GM19351 (cell line): ENCODE measurements at regions not wholly inside any gene's neighbourhood (a gene's known extent, or its start where the extent isn't known, plus 50 kb on each side); places are given as distances from the start of the nearest gene placed in this dataset.

Source experiments
- ATAC-seq: cut with Tn5 transposase; IDR thresholded peaks from one replicate; pipeline ENCODE4 v1.9.1; 2021; ENCODE audit warnings: mild to moderate bottlenecking, moderate library complexity; ENCODE audit not compliant: unreplicated experiment

DNA sequence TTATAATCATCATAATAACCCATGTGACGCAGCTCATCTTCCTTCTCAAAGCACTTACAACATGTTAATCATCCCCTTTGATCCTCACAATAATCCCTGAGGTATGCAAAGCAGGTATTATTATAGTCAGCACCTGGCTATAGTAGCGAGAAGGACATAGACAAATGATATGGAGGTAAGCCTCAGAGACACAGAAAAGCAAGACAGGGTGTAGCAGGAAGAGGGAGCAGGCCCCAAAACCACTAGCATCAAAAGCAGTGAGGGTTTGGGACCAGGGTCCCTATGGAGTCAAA lies 139.2 kb upstream of the SLC30A5 start:
- no peak for ATAC-seq

DNA sequence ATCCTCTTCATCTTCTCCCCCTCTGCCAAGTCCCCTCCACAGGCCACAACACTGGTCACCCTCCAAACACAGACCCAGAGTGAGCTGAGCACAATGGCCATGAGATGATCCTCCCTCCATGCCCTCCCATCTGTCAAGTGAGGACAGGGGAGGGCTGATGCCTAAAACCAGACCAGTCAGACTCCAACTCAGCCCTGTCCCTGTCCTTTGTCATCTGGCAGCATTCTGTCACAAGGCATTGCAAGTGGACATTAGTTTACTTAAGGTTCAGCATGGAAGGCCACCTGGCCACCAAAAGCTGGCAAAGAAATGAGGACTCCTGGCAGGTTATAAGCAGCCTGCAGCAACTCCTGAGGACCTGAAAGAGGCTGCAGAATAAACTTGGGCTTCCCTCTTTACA lies 136.2 kb upstream of the SLC30A5 start:
- no peak for ATAC-seq

DNA sequence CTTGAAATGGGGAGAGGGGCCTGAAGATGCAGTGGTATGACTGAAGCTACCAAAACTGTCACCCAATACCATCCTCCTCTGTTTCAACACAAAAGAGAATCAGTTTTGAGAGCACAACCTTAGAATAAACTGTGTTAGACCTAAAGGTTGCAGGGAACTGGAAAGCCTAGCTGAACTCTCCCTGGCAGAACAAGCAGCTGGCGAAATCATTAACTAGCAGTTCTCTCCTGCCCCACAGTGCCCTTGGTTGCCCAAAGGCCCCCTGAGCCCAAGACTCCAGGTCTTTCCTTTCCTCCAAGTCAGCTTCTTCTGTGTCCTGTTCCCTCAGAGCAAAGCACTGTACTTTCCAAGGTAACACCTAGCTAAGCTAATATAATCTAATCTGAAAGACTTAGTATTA lies 135.4 kb upstream of the SLC30A5 start:
- ATAC-seq, result no peak

DNA sequence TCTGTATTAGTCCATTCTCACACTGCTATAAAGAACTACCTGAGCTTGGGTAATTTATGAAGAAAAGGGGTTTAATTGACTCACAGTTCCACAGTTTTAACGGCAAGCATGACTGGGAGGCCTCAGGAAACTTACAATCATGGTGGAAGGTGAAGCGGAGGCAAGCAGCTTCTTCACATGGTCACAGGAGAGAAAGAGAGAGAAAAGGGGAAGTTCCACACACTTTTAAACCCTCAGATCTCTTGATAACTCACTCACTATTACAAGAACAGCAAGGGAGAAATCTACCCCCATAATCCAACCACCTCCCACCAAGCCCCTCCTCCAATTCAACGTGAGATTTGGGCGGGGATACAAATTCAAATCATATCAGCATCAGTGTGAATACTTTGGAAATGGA lies 133.4 kb upstream of the SLC30A5 start:
- no peak for ATAC-seq

DNA sequence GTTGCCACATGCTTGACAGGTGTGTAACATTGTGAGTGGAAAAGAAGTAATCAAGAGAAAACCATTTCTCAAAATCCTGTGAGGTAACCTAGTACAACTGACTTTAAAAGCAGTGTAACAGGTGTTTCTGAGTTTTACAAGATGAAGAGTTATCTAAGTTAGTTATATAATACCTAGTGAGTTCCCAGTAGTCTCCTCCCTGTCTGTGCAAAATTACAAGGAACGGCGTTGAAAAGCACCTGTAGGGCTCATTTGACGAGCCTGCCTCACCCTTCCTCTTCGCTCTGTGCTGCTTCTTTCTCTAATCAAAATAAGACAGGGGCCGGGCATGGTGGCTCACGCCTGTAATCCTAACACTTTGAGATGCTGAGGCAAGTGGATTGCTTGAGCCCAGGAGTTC lies 132.9 kb upstream of the SLC30A5 start:
- no peak for ATAC-seq

DNA sequence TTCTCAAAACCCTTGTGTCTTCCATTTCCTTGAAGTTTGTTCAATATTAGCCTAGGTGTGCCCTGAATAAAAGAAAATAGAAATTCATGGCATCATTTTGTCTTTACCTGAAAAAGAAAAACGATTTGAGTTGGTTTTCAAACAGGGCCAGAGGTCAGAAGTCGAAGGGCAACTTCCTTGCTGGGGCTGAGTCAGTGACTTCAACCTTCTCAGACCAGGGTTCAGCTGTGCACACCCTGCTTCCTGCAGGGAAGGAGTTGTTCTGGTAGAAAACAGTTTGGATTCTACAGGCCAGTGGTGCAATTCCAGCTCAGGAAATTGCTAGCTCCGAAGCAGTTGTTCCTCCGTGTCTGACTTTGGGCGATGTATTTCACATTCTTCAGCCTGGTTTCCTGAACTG lies 132.1 kb upstream of the SLC30A5 start:
- no peak for ATAC-seq

DNA sequence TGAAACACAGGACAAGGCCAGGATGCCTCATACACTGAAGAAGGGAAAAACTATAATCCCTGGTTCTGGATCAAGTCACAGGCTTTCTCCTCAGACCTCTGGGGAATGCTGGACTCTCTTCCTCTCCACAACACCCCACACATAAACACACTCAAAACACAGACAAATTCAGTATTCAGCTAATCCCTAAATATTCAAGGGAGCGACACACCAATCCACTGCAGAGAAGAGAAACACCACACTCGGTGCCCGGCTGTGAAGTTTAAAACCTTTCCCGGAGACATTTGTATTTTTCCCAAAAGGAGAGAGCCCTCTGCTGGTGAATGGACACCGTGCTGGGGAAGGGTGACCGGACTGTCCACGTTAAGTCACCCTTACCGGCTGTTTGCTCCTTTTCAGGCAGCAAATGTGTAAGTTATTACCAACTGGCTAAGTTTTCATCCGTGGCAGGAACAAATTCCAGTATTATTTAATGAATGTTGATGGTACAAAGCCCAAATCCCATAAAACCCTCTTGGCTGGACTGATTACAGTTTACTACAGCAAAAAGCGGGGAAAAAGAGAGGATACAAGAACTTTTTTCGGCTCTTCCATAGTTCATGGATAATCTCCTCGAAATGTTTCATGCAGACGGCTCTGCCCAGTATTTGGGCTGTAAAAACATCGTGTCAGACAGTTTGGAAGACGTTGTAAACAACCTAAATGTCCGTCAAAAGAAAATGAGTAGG lies 130.9 kb upstream of the SLC30A5 start:
- no peak for ATAC-seq

DNA sequence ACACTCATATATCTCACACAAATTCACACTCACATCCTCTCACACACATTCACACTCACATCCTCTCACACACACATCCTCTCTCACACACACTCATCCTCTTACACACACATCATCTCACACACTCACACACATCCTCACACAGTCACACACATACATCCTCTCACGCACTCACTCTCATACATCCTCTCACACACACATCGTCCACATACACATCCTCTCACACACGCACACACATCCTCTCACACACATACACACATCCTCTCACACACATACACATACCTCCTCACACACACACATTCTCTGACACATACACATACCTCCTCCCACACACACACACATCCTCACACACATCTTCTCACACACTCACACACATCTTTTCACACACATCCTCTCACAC lies 129.1 kb upstream of the SLC30A5 start:
- ATAC-seq, result no peak

DNA sequence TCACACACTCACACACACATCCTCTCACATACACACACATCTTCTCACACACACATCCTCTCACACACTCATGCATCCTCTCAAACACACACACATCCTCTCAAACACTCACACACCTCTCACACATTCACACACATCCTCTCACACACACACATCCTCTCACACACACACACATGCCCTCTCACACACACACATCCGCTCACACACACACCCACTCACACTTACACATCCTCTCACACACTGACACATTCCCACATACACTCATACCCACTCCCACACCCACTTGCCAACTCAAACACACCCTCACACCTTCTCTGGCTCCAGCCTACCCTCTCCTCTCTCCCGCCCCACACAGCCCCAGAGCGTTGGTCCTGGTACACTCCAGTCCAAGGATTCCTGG lies 127.9 kb upstream of the SLC30A5 start:
- no peak for ATAC-seq

DNA sequence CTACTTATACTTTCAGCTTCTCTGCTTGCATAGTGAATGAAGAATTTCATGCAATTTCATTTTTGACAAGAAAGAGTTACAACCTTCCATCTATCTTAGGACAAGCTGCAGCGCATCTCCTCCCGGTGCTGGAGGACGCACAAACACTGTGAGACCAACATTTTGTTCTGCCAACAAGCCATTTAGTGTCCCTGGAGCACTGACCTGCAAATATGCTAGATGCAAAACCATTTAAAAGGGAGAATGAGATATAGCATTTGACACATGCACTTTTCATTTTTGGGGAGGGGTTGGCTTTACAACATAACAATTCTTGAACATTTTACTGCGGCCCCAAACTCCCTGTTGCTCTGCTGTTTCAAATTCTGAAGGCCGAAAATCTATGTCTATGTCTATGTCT lies 127.2 kb upstream of the SLC30A5 start:
- no peak for ATAC-seq

DNA sequence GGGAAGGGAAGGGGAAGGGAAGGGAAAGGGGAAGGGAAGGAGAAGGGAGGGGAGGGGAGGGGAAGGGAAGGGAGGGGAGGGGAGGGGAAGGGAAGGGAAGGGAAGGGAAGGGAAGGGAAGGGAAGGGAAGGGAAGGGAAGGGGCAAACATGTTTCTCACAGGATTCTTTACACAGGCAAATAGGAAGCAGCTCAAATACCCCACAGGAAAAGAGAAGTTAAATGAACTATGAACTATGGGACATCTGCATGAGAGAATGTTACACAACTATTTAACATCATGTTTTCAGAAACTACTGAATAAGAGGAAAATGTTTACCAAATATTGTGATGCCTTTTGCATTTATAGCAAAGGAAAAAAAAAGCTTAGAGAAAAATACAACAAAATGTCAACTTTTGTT lies 125.4 kb upstream of the SLC30A5 start:
- ATAC-seq, result no peak

DNA sequence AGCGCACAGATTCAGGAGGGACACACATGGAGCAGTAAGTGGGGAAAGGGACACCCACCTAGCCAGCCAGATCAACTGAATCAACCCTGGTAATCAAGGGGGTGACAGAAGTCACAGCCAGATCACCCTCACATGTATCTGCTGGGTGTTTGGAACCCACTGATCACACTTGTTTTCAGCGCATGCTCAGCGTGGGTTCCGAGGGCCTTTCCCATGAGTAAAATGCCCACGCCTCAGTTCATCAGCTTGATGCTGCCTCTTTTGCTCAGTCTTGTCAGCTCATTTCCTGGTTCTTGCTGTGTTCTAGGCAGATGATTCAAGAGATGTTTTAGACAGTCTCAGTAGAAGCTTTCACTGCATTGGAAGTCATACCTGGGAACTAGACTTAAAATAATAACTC lies 123.2 kb upstream of the SLC30A5 start:
- no peak for ATAC-seq

DNA sequence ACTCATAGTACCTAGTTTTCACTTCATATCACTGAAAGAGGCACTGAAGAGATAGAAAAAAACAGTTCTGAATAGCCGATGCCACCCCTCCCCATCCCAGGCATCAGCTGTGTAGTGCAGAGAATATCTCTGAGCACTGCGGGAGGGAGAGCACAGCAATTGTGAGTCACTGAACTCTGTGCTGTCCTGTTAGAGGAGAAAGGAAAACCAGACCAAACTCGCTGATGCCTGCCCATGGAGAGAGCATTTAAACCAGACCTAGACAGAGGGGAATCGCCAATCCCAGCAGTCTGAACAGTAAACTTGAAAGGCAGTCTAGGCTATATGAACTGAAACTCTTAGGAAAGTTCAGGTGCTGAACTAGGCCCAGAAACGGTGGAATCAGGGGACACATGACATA lies 120.1 kb upstream of the SLC30A5 start:
- no peak for ATAC-seq

DNA sequence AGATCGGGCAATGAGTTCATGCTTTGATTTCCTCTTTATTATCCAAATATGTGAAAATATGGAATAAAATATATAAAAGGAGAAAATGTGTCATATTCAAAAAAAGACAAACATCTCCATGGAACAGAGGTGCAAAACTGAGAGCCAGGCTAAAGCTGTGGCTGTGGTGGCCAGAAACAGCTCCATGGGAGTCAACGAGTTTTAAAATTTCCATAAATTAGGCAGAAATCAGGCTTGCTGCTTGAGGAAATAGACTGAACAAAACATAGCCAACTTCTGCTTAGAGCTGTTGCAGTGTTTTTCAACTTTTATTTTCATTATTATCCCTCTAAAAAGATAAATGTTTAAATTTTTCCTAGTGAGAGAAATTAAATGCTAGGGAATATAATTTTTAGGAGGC lies 110.8 kb upstream of the SLC30A5 start:
- ATAC-seq, result no peak

DNA sequence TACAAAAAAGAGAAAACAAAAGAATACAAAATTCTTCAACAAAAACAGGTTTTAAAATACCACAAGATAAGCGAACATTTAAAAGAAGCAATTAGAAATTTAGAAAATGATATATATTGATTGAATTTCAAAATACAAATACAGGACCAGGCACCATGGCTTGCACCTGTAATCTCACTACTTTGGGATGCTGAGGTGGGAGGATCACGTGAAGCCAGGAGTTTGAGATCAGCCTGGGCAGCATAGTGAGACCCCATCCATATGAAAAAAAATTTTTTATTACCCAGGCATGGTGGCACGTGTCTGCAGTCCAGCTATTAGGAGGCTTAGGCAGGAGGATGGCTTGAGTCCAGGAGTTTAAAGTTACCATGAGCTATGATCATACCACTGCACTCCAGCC lies 109.9 kb upstream of the SLC30A5 start:
- ATAC-seq, result no peak

DNA sequence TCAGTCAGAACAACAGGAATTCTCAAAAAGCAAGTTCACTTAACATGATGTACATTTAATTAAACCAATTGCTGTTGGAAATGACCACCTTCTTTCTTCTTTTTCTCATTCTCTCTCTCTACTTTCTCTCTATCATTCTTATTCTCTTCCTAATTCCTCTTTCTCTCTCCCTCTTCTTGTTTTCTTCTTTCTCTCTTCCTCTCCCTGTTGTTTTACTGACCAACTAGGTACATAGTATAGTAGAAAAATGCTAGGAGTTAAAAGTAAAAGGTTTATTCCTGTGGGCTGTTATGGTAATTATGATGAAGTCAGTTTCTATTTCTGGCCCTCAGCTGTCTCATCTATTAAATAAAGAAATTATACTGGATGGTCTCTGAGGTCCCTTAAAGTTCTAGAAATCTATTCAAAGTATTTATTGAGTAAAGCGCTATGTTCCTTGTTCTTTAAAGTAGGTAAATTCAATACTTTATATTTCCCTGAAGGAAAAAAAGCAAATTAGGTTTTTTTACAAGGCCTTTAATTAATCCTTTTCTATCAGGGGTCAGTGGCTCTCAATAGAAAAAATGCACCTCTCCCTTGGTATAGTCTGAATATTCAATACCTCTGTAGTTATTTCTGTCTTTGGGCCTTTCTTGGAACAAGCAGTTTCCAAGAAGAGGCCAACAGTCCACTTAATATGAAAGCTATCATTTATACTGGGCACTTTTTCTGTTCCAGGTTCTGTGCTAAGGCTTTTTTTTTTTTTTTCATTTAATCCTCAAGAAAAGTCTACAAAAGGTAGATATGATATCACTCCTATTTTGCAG lies 102.3 kb upstream of the SLC30A5 start:
- no peak for ATAC-seq

DNA sequence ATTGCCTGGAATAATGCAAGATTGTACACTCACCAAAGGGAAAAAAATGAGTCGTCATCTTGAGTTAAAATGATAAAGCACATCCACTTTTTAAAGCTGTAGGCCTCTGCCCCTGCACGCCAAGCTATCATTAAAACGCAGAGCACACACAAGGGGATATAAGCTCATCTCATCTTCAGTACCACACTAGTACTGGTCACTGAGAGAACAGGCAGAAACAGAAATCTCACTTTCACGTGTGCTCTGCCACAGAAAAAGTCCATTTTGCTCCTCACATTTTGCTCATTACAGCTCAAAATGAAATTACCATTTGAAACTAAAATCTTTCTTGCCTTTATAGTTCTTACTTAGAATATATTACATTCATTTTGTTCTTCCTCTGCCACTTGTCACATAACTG lies 99.2 kb upstream of the SLC30A5 start:
- ATAC-seq, result peak; percentile 91

DNA sequence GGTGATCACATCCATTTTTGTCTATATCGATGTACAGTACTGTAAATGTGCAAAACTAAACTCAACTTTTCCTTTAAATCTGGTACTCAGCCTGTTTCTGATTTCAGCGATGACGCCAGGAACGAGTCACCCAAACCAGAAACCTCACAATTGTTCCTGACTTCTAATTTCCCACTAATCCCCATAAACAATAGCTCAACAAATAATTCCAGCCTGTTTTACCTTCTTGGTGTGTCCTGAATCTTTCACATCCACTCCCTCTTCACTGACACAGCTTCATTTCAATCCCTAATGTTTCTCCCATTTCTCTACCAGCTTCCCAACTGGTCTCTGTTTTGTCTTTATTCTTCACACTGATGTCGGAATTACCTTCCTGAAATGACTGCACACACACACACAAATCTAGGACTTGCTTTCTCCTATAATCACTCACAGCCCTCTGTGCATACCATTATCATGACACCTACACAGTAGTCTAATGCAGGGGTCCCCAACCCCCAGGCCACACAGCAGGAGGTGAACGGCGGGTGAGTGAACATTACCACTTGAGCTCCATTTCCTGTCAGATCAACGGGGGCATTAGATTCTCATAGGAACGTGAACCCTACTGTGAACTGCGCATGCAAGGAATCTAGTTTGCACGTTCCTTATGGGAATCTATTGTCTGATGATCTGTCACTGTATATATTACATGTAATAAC lies 97.8 kb upstream of the SLC30A5 start:
- ATAC-seq, result no peak

DNA sequence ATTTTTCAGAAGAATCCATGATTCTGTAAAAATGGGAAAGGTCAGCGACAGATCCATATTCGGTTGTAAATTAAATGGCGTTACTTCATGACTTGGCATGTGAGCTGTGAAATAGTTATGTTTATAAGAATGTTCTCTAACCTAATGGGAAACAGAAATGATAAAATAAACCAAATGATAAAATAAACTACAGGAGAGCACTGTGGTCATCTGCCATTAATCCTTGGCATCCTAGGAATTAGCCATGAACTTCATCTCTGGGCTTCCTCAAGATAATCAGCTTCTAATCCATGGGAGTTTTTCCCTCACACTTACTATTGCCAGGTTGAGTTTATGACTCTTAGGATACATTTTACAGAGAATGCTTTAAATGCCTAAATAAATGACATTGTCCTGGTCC lies 94.6 kb upstream of the SLC30A5 start:
- no peak for ATAC-seq

DNA sequence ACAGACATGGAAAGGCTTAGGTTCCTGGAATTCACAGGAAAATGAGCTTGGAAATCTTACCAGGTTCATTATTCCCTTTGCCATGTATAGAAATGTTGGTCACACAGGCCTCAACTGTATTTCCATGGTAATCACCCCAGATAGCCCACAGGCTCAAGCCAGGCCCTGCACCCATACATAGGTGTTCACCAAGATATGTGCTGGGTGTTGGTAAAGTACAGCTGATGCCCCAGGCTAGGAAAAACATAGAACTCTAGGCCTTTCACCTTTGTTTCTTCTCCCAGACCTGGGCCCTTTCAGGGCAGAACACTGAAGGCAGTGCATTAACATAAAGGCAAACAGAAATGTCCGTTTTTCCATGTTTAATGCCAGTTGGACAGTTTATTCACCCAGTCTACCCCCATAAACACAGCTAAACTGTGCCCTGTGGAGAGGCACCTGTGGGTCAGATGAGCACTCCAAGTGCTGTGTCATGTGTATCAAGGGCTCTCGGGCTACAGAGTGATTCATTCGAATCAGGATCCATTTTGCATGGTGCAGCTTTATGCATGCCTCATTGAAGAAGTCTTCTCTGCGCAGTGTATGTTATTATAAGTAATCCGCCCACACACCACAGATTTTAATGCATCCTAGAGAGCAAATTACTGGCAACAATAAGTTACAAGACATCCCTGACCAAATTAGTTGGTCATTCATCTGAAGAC lies 93.4 kb upstream of the SLC30A5 start:
- ATAC-seq, result no peak

DNA sequence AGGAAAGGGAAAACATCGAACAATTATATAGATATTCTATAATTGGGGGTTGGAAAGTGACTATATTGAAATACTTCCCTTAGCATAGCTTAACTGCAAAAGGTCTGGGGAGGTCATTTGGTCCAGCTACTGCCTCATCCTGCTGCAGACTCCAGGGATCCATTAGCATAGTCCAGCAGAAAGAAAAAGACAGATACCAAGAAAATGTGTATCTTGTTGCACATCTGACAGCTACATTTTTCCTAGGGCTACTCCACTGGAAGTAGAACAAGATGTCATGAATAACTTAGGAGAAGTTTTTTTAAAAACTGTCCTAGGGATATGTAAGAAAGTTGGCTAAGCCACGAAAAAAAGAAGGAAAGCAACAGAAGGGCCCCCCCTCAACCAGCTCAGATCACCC lies 92.9 kb upstream of the SLC30A5 start:
- ATAC-seq, result no peak

DNA sequence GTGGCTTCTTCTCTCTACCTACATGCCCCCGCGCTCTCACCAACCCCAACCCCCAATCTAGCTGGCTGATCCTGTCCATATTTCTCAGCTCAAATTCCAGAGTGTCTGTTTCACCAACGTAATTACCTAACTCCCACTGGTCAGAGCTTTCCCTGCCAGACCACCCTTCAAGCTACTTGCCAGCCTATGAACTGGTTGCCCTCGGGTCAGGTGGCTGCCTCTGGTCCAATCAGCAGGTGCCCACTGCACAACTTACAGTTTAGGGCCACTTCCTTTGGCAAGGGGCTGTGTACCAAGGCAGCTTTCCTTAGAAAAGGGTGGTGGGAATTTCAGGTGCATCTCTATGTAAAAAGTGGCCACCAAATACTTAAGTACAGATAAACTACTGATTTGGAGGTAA lies 92.2 kb upstream of the SLC30A5 start:
- no peak for ATAC-seq
